ENCODE measurements at regions not wholly inside any gene's neighbourhood (a gene's known extent, or its start where the extent isn't known, plus 50 kb on each side); places are given as distances from the start of the nearest gene placed in this dataset.

DNA sequence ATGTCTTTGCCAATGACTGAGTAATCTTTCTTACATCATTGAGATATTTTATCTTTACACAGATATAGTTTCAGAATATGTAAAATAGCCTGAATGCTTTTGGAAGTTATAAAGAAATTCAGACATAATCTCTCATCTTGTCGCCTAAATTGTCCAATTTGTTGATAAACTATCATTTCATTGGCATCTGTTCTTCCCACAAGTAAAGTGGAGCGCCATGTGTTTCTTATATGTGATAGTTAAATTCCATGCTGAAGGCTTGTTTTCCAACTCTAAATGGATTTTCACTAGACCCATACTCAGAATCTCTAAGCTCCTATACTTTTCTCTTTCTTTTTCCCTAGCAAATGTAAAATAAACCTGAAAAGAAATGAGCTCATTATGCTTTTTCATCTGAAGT lies 640.1 kb upstream of the MBL2 start:
- DNase-seq (ENCODE audit: extremely low spot score in 2 of 2) = no peak
- Histone ChIP-seq H3K4me1 (no peaks in the 10 kb centered on the region), H3K9me3 (no peaks in the 10 kb centered on the region), H3K36me3 (no peaks in the 10 kb centered on the region), H3K4me3 (no peak overlapping the region), H3K27me3 (no peaks in the 10 kb centered on the region), H3K27ac (no peak overlapping the region)
- intact Hi-C loops (cut with DNase I) = no loop called here
- TF ChIP-seq POLR2A (IDR thresholded peaks at IDR 0.05) (no peak), CTCF (IDR thresholded peaks at IDR 0.05) (no peak), POLR2AphosphoS5 (IDR thresholded peaks at IDR 0.05; ENCODE audit: insufficient read depth in 1 of 2, low read depth in 1 of 2) (no peak)

GRCh38 chr10:53406532-53406931 lies 633.9 kb upstream of the MBL2 start:
- no peaks in the 10 kb centered on the region for H3K27me3 ChIP-seq
- H3K4me1 ChIP-seq = no peaks in the 10 kb centered on the region
- no peak for TF ChIP-seq POLR2AphosphoS5 (IDR thresholded peaks at IDR 0.05; ENCODE audit: insufficient read depth in 1 of 2, low read depth in 1 of 2)
- no peak for TF ChIP-seq CTCF (IDR thresholded peaks at IDR 0.05)
- no peak for TF ChIP-seq POLR2A (IDR thresholded peaks at IDR 0.05)
- H3K27ac ChIP-seq = no peak overlapping the region
- H3K4me3 ChIP-seq = no peak overlapping the region
- H3K36me3 ChIP-seq = no peaks in the 10 kb centered on the region
- DNase-seq (ENCODE audit: extremely low spot score in 2 of 2) = no peak
- intact Hi-C loops (cut with DNase I) = no loop called here
- no peaks in the 10 kb centered on the region for H3K9me3 ChIP-seq

GRCh38 chr10:53403688-53404087 lies 631.1 kb upstream of the MBL2 start:
- Histone ChIP-seq H3K4me1 (no peaks in the 10 kb centered on the region), H3K4me3 (no peak overlapping the region), H3K27ac (no peak overlapping the region), H3K36me3 (no peaks in the 10 kb centered on the region), H3K27me3 (no peaks in the 10 kb centered on the region), H3K9me3 (no peaks in the 10 kb centered on the region)
- intact Hi-C loops (cut with DNase I) = no loop called here
- DNase-seq (ENCODE audit: extremely low spot score in 2 of 2) = no peak
- TF ChIP-seq POLR2A (IDR thresholded peaks at IDR 0.05) = no peak
- no peak for TF ChIP-seq POLR2AphosphoS5 (IDR thresholded peaks at IDR 0.05; ENCODE audit: insufficient read depth in 1 of 2, low read depth in 1 of 2)
- no peak for TF ChIP-seq CTCF (IDR thresholded peaks at IDR 0.05)

- TF ChIP-seq POLR2AphosphoS5 (IDR thresholded peaks at IDR 0.05; ENCODE audit: insufficient read depth in 1 of 2, low read depth in 1 of 2) (no peak), CTCF (IDR thresholded peaks at IDR 0.05) (no peak), POLR2A (IDR thresholded peaks at IDR 0.05) (no peak)
- Histone ChIP-seq H3K4me1 (no peaks in the 10 kb centered on the region), H3K27ac (no peak overlapping the region), H3K4me3 (no peak overlapping the region), H3K36me3 (no peaks in the 10 kb centered on the region), H3K27me3 (no peaks in the 10 kb centered on the region), H3K9me3 (no peaks in the 10 kb centered on the region)
- intact Hi-C loops (cut with DNase I) = no loop called here
- DNase-seq (ENCODE audit: extremely low spot score in 2 of 2) = no peak
Measured at GRCh38 chr10:53402594-53402993, 630.0 kb upstream of the MBL2 start.

DNA sequence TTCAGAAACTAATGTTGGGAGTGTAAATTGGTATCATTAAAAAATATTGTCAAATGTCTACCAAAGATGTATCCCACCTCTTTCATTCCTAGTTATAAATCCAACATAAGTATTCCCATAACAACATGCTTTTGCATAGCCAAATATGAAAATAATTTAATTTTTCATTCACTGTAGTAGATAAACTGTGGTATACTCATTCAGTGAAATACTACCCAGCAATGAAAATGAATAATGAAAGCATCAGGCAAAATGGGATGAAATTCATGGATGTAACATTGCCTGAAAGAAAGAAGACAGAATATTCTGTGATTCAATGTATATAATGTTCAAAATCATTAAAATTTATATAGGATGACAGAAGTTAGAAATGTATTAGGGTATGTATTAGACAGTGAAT lies 629.0 kb upstream of the MBL2 start:
- intact Hi-C loops (cut with DNase I) = no loop called here
- H3K36me3 ChIP-seq = no peaks in the 10 kb centered on the region
- DNase-seq (ENCODE audit: extremely low spot score in 2 of 2) = no peak
- H3K27me3 ChIP-seq = no peaks in the 10 kb centered on the region
- H3K27ac ChIP-seq = no peak overlapping the region
- H3K4me1 ChIP-seq = no peaks in the 10 kb centered on the region
- no peaks in the 10 kb centered on the region for H3K9me3 ChIP-seq
- no peak for TF ChIP-seq POLR2AphosphoS5 (IDR thresholded peaks at IDR 0.05; ENCODE audit: insufficient read depth in 1 of 2, low read depth in 1 of 2)
- no peak overlapping the region for H3K4me3 ChIP-seq

DNA sequence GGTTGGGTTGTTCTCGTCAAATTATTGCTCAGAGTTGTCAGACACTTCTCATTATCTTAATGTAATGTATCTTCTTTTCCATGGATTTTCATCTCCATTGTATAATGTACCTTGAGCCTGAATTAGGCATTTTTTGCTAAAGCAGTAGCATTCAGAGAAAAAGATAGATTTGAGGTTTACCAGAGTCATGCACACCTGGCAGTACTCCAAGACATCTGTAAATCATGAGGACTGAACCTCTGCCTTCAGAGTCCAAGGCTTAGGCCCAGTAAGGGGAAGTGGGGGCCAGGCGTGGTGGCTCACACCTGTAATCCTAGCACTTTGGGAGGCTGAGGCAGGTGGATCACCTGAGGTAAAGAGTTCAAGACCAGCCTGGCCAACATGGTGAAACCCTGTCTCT lies 624.3 kb upstream of the MBL2 start:
- H3K4me1 ChIP-seq = no peaks in the 10 kb centered on the region
- TF ChIP-seq POLR2AphosphoS5 (IDR thresholded peaks at IDR 0.05; ENCODE audit: insufficient read depth in 1 of 2, low read depth in 1 of 2) = no peak
- no peak for TF ChIP-seq POLR2A (IDR thresholded peaks at IDR 0.05)
- TF ChIP-seq CTCF (IDR thresholded peaks at IDR 0.05) = no peak
- no peak overlapping the region for H3K4me3 ChIP-seq
- intact Hi-C loops (cut with DNase I) = no loop called here
- DNase-seq (ENCODE audit: extremely low spot score in 2 of 2) = no peak
- H3K36me3 ChIP-seq = no peaks in the 10 kb centered on the region
- no peaks in the 10 kb centered on the region for H3K9me3 ChIP-seq
- no peaks in the 10 kb centered on the region for H3K27me3 ChIP-seq
- H3K27ac ChIP-seq = no peak overlapping the region
